SK-N-SH (cell line): ENCODE measurements at regions not wholly inside any gene's neighbourhood (a gene's known extent, or its start where the extent isn't known, plus 50 kb on each side); places are given as distances from the start of the nearest gene placed in this dataset.

Source experiments
- CTCF ChIA-PET: fragments of 300-600, 350-600 bp; formaldehyde crosslinking; extraction: SDS; loops from one replicate; lab custom pipeline; 2021; lab: Yijun Ruan, JAX
- POLR2A ChIA-PET: fragments of 350-600 bp; sonication (Branson Sonifier 250); formaldehyde crosslinking; extraction: SDS; loops from one replicate; lab custom pipeline; 2020; ENCODE audit warnings: antibody characterized with exemption, inconsistent platforms; lab: Yijun Ruan, JAX
- DNase-seq: peaks from one replicate; pipeline ENCODE4 v3.0.0; 2012
- H2AFZ ChIP-seq: fragments of 200-600 bp; sonication (generic); 2 replicates; pipeline ENCODE4 v1.8.1; 2016; ENCODE audit warnings: antibody characterized with exemption, mild to moderate bottlenecking, low read depth
- H3F3A ChIP-seq: fragments of 200-600 bp; sonication (generic); replicated peaks from 2 replicates; pipeline ENCODE3; 2016; ENCODE audit warnings: antibody characterized with exemption, mild to moderate bottlenecking; ENCODE audit not compliant: insufficient read depth
- H3K27ac ChIP-seq, 2 experiments: fragments of 200-500 bp in 1 of 2; fragments of 200-600 bp in 1 of 2; sonication (Bioruptor generic) in 1 of 2; sonication (generic), shearing (Covaris generic) in 1 of 2; 2 replicates each; pipeline versions ENCODE4 v1.5.1 to v1.6.1; 2014 to 2016; ENCODE audit warnings: low read depth in 2 of 2, inconsistent platforms in 1 of 2, low read length in 1 of 2, mild to moderate bottlenecking in 1 of 2, mixed read lengths in 1 of 2
- H3K27me3 ChIP-seq: fragments of 200-600 bp; sonication (generic), shearing (Covaris generic); 2 replicates; pipeline ENCODE4 v1.6.1; 2016; ENCODE audit warnings: mixed run types; ENCODE audit not compliant: insufficient read depth
- H3K36me3 ChIP-seq, 2 experiments: fragments of 200-500 bp in 1 of 2; fragments of 200-600 bp in 1 of 2; sonication (Bioruptor generic) in 1 of 2; sonication (generic) in 1 of 2; replicated peaks in 1 of 2; 2 replicates each; pipeline versions ENCODE3 to v1.5.1; 2014 to 2016; ENCODE audit warnings: low read length in 1 of 2, mild to moderate bottlenecking in 1 of 2; ENCODE audit not compliant: insufficient read depth in 2 of 2, control insufficient read depth in 1 of 2
- H3K4me1 ChIP-seq, 2 experiments: fragments of 200-500 bp in 1 of 2; fragments of 200-600 bp in 1 of 2; sonication (Bioruptor generic) in 1 of 2; sonication (generic), shearing (Covaris generic) in 1 of 2; 2 replicates each; pipeline versions ENCODE4 v1.5.1 to v1.6.1; 2014 to 2016; ENCODE audit warnings: low read depth in 1 of 2, low read length in 1 of 2, mixed run types in 1 of 2; ENCODE audit not compliant: insufficient read depth in 2 of 2, control insufficient read depth in 1 of 2
- H3K4me2 ChIP-seq: fragments of 200-600 bp; sonication (generic), shearing (Covaris generic); 2 replicates; pipeline ENCODE4 v1.6.1; 2017; ENCODE audit warnings: mixed run types
- H3K4me3 ChIP-seq, 2 experiments: fragments of 200-500 bp in 1 of 2; fragments of 200-600 bp in 1 of 2; sonication (Bioruptor generic) in 1 of 2; sonication (generic), shearing (Covaris generic) in 1 of 2; 2 replicates each; pipeline versions ENCODE4 v1.5.1 to v1.8.1; 2014 to 2016; ENCODE audit warnings: low read depth in 2 of 2, inconsistent platforms in 1 of 2, low read length in 1 of 2, mild to moderate bottlenecking in 1 of 2, mixed read lengths in 1 of 2, moderate library complexity in 1 of 2
- H3K79me2 ChIP-seq: fragments of 200-600 bp; sonication (generic); 2 replicates; pipeline ENCODE4 v1.8.1; 2017; ENCODE audit warnings: mild to moderate bottlenecking; ENCODE audit not compliant: insufficient read depth
- H3K9ac ChIP-seq: fragments of 200-600 bp; sonication (generic); 2 replicates; pipeline ENCODE4 v1.6.1; 2017; ENCODE audit warnings: mixed run types
- H3K9me2 ChIP-seq: fragments of 200-600 bp; sonication (generic); 2 replicates; pipeline ENCODE4 v1.6.1; 2017; ENCODE audit warnings: mixed run types
- H3K9me3 ChIP-seq: fragments of 200-600 bp; sonication (generic); 2 replicates; pipeline ENCODE4 v1.6.1; 2017; ENCODE audit warnings: mixed run types, mild to moderate bottlenecking, moderate library complexity
- H4K20me1 ChIP-seq: fragments of 200-600 bp; sonication (generic); 2 replicates; pipeline ENCODE4 v1.6.1; 2017; ENCODE audit warnings: mild to moderate bottlenecking, mixed run types; ENCODE audit not compliant: insufficient read depth
- ELF1 ChIP-seq: IDR thresholded peaks from 2 replicates; pipeline ENCODE4 v1.4.0; 2012
- FOSL2 ChIP-seq: IDR thresholded peaks from 2 replicates; pipeline ENCODE4 v1.4.0; 2012; ENCODE audit warnings: low read depth, mild to moderate bottlenecking, moderate library complexity, borderline replicate concordance
- FOXM1 ChIP-seq: IDR thresholded peaks from 2 replicates; pipeline ENCODE4 v1.4.0; 2012; ENCODE audit warnings: low read depth, mild to moderate bottlenecking
- MXI1 ChIP-seq: IDR thresholded peaks from 2 replicates; pipeline ENCODE4 v1.6.1; 2012; ENCODE audit warnings: mild to moderate bottlenecking, low read depth, low read length, improper control_type of control experiment
- NRF1 ChIP-seq: IDR thresholded peaks from 2 replicates; pipeline ENCODE4 v1.6.1; 2012; ENCODE audit warnings: low read depth, mild to moderate bottlenecking, low read length
- RAD21 ChIP-seq: IDR thresholded peaks from 2 replicates; pipeline ENCODE4 v1.6.1; 2012; ENCODE audit warnings: mild to moderate bottlenecking, low read length
- RCOR1 ChIP-seq: fragments of 150-350 bp; IDR thresholded peaks from 2 replicates; pipeline ENCODE4 v1.6.1; 2017; ENCODE audit warnings: antibody characterized with exemption, low read length
- SMC3 ChIP-seq: IDR thresholded peaks from 2 replicates; pipeline ENCODE4 v1.6.1; 2012; ENCODE audit warnings: low read depth, low read length, improper control_type of control experiment
- TEAD4 ChIP-seq: IDR thresholded peaks from 2 replicates; pipeline ENCODE4 v1.4.0; 2012; ENCODE audit warnings: mild to moderate bottlenecking, borderline replicate concordance; ENCODE audit not compliant: insufficient read depth
- WGBS: methylation state at CpG from one replicate; pipeline ENCODE4 v1.1.6; 2017; ENCODE audit warnings: low lambda C conversion rate; 5-methylcytosine and 5-hydroxymethylcytosine counted together
- TF ChIP-seq, protein P1 (sequence below): fragments of 150-350 bp; IDR thresholded peaks from 2 replicates; pipeline ENCODE4 v1.6.1; 2016; ENCODE audit warnings: mild to moderate bottlenecking, low read depth, low read length
- TF ChIP-seq, protein P2 (sequence below): IDR thresholded peaks from 2 replicates; pipeline ENCODE4 v1.4.0; 2012; ENCODE audit warnings: low read depth
- TF ChIP-seq, protein P3 (sequence below): fragments of 200-600 bp; sonication (generic); IDR thresholded peaks from 2 replicates; pipeline ENCODE4 v1.6.1; 2017; ENCODE audit warnings: antibody characterized with exemption, mild to moderate bottlenecking, moderate library complexity
- TF ChIP-seq, protein P4 (sequence below): IDR thresholded peaks from 2 replicates; pipeline ENCODE4; 2012
- TF ChIP-seq, protein P5 (sequence below): IDR thresholded peaks from 2 replicates; pipeline ENCODE4 v1.6.1; 2012; ENCODE audit warnings: mild to moderate bottlenecking, low read depth, low read length, moderate library complexity

DNA sequence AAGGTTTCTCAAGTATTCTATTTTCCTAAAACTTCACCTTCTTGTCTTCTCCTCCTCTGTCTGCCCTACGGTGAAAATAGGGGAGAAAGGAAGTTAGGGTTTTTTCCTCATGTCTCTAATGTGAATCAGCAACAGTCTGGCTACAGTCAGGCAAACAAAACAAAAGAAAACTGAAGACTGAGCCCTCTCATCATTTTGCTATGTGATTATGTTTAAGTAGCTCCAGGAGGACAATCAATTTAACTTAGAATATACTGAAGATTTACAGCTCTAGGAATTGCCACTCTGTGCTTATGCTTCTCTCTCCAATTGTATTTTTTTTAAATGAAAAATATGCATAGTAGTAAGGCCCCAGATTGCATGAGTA is 316.2 kb downstream of the GPAT3 start (continued):
- TF ChIP-seq, protein P1, sequence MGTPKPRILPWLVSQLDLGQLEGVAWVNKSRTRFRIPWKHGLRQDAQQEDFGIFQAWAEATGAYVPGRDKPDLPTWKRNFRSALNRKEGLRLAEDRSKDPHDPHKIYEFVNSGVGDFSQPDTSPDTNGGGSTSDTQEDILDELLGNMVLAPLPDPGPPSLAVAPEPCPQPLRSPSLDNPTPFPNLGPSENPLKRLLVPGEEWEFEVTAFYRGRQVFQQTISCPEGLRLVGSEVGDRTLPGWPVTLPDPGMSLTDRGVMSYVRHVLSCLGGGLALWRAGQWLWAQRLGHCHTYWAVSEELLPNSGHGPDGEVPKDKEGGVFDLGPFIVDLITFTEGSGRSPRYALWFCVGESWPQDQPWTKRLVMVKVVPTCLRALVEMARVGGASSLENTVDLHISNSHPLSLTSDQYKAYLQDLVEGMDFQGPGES: no peak
- TF ChIP-seq, protein P2, sequence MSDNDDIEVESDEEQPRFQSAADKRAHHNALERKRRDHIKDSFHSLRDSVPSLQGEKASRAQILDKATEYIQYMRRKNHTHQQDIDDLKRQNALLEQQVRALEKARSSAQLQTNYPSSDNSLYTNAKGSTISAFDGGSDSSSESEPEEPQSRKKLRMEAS: 0 out of 2 replicates have a peak, but pooled peaks have one; percentile 31

DNA sequence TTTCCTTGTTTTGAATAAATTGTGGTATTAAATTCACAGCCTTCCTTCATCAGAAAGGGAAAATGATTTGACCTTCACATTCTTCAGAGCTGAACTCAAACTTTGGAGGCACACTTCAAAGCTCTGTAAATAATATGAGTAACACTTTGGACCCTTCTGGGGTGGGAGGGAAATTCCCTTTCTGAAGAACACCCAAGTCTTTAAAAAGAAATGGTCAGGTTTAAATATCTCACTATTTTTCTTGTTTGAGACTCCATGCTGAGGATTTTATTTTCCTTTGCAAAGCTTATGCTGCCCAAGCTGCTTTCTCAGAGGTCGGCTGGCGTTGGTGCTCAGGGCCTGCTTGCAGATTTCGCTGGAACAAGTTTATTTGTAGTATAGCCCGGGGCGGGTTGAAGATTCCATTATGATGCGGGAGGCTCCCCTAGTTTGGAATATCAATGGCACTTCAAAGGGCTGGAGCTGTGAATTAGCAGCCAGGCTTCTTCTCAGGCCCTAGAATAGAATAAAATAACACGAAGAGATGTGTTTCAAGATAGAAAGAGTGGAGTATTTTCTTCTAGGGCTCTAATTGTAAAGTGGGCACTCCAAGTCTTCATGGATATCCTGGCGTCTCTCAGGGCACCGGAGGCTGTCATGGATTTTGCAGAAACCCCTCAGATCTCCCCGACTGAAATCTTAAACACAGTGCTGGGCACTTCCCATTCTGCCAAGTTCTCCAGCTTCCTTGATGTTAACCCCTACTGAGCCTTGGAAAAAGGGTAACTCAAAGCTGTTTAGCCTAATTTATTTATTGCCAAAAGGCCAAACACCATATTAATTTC is 315.6 kb downstream of the GPAT3 start:
- CTCF ChIA-PET: no interaction called here
- no peak for TF ChIP-seq SMC3
- no peak for TF ChIP-seq RCOR1
- TF ChIP-seq, protein P3, sequence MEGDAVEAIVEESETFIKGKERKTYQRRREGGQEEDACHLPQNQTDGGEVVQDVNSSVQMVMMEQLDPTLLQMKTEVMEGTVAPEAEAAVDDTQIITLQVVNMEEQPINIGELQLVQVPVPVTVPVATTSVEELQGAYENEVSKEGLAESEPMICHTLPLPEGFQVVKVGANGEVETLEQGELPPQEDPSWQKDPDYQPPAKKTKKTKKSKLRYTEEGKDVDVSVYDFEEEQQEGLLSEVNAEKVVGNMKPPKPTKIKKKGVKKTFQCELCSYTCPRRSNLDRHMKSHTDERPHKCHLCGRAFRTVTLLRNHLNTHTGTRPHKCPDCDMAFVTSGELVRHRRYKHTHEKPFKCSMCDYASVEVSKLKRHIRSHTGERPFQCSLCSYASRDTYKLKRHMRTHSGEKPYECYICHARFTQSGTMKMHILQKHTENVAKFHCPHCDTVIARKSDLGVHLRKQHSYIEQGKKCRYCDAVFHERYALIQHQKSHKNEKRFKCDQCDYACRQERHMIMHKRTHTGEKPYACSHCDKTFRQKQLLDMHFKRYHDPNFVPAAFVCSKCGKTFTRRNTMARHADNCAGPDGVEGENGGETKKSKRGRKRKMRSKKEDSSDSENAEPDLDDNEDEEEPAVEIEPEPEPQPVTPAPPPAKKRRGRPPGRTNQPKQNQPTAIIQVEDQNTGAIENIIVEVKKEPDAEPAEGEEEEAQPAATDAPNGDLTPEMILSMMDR: no peak
- TF ChIP-seq ELF1: no peak
- no peak for TF ChIP-seq MXI1
- TF ChIP-seq RAD21: no peak
- TF ChIP-seq, all 33 proteins: peak for 0
- Histone ChIP-seq H3K27ac (peak overlapping the region in 1 of 2 experiments; percentile 95; a peak in 2 of 4 replicates), H3K36me3 (no peaks in the 10 kb centered on the region), H3K4me1 (peaks cover 0 to 35% of the 10 kb centered on the region in 2 experiments; a peak in 2 of 4 replicates), H3K9me2 (no peaks in the 10 kb centered on the region), H3K9me3 (no peaks in the 10 kb centered on the region), H3K4me3 (peak overlapping the region in 1 of 2 experiments; percentile 22; a peak in 2 of 4 replicates), H4K20me1 (no peaks in the 10 kb centered on the region), H3K79me2 (no peaks in the 10 kb centered on the region), H3K4me2 (peak overlapping the region; percentile 68), H2AFZ (peak overlapping the region; percentile 86), H3K9ac (peak overlapping the region; percentile 60; the same call in 1 of the 2 replicates), H3K27me3 (no peaks in the 10 kb centered on the region), H3F3A (peaks cover 36% of the 10 kb centered on the region)
- WGBS: 17% methylated on average over 10 of the region's 10 CpGs
- no peak for DNase-seq
- POLR2A ChIA-PET: no interaction called here

DNA sequence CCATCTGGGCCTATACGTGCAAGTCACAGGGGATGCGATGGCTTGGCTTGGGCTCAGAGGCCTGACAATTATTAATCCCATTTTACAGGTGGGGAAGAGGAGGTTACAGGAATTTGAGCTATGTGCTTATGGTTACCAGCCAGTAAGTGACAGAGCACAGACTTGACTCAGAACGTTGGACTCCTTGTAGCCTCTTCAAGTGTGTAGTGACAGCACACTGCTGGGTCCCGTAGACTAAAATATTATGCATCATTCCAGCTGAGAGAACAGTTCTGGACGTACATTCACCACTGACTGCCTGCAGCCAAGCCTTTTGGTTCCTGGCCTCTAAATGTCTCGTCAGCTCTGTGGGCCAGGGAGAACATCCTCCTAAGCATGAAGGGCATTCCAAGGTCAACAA is 314.5 kb downstream of the GPAT3 start:
- no peak overlapping the region for H3K4me2 ChIP-seq
- H3K9ac ChIP-seq: no peak overlapping the region
- H3K36me3 ChIP-seq: no peaks in the 10 kb centered on the region
- H3K4me1 ChIP-seq: peaks cover 0 to 28% of the 10 kb centered on the region in 2 experiments; a peak in 2 of 4 replicates
- no peaks in the 10 kb centered on the region for H3K9me2 ChIP-seq
- H4K20me1 ChIP-seq: no peaks in the 10 kb centered on the region
- CTCF ChIA-PET: no interaction called here
- H3K27me3 ChIP-seq: no peaks in the 10 kb centered on the region
- peak overlapping the region in 1 of 2 experiments; percentile 95; a peak in 1 of 4 replicates for H3K27ac ChIP-seq
- no peak for DNase-seq
- 56% methylated on average over 6 of the region's 6 CpGs for WGBS
- H3K9me3 ChIP-seq: no peaks in the 10 kb centered on the region
- H3K4me3 ChIP-seq: no peak overlapping the region
- no peak for TF ChIP-seq FOXM1
- TF ChIP-seq NRF1: no peak
- TF ChIP-seq, protein P4, sequence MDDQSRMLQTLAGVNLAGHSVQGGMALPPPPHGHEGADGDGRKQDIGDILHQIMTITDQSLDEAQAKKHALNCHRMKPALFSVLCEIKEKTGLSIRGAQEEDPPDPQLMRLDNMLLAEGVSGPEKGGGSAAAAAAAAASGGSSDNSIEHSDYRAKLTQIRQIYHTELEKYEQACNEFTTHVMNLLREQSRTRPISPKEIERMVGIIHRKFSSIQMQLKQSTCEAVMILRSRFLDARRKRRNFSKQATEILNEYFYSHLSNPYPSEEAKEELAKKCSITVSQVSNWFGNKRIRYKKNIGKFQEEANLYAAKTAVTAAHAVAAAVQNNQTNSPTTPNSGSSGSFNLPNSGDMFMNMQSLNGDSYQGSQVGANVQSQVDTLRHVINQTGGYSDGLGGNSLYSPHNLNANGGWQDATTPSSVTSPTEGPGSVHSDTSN: no peak
- TF ChIP-seq FOSL2: no peak
- no peak for TF ChIP-seq TEAD4
- TF ChIP-seq, protein P5, sequence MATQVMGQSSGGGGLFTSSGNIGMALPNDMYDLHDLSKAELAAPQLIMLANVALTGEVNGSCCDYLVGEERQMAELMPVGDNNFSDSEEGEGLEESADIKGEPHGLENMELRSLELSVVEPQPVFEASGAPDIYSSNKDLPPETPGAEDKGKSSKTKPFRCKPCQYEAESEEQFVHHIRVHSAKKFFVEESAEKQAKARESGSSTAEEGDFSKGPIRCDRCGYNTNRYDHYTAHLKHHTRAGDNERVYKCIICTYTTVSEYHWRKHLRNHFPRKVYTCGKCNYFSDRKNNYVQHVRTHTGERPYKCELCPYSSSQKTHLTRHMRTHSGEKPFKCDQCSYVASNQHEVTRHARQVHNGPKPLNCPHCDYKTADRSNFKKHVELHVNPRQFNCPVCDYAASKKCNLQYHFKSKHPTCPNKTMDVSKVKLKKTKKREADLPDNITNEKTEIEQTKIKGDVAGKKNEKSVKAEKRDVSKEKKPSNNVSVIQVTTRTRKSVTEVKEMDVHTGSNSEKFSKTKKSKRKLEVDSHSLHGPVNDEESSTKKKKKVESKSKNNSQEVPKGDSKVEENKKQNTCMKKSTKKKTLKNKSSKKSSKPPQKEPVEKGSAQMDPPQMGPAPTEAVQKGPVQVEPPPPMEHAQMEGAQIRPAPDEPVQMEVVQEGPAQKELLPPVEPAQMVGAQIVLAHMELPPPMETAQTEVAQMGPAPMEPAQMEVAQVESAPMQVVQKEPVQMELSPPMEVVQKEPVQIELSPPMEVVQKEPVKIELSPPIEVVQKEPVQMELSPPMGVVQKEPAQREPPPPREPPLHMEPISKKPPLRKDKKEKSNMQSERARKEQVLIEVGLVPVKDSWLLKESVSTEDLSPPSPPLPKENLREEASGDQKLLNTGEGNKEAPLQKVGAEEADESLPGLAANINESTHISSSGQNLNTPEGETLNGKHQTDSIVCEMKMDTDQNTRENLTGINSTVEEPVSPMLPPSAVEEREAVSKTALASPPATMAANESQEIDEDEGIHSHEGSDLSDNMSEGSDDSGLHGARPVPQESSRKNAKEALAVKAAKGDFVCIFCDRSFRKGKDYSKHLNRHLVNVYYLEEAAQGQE: no peak
- TF ChIP-seq SMC3: no peak
- POLR2A ChIA-PET: no interaction called here
- peaks cover 29% of the 10 kb centered on the region for H3F3A ChIP-seq
- no peak overlapping the region for H2AFZ ChIP-seq
- no peaks in the 10 kb centered on the region for H3K79me2 ChIP-seq
